GM12872 (cell line): ENCODE measurements at regions not wholly inside any gene's neighbourhood (a gene's known extent, or its start where the extent isn't known, plus 50 kb on each side); places are given as distances from the start of the nearest gene placed in this dataset.

Experiments
- TF ChIP-seq, protein P1 (sequence below): IDR thresholded peaks from 3 replicates; pipeline ENCODE4 v1.5.1; 2011; ENCODE audit warnings: low read depth, mild to moderate bottlenecking, low read length, moderate library complexity; ENCODE audit not compliant: insufficient read depth

DNA sequence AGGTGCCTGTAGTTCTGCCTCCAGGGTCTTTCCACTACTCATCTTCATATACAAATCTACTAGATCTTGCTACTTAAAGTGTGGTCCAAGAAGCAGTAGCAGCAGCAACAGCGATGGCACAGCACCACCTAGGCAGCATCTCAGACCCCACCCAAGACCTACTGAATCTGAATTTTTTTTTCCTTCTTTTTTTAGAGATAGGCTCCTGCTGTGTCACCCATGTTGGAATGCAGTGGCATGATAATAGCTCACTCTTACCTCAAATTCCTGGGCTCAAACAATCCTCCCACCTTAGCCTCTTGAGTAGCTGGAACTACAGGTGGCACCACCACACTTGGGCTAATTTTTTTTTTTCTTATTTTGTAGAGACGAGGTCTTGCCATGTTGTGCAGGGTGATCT is 346.7 kb upstream of the TGFBR2 start:
- TF ChIP-seq, protein P1, sequence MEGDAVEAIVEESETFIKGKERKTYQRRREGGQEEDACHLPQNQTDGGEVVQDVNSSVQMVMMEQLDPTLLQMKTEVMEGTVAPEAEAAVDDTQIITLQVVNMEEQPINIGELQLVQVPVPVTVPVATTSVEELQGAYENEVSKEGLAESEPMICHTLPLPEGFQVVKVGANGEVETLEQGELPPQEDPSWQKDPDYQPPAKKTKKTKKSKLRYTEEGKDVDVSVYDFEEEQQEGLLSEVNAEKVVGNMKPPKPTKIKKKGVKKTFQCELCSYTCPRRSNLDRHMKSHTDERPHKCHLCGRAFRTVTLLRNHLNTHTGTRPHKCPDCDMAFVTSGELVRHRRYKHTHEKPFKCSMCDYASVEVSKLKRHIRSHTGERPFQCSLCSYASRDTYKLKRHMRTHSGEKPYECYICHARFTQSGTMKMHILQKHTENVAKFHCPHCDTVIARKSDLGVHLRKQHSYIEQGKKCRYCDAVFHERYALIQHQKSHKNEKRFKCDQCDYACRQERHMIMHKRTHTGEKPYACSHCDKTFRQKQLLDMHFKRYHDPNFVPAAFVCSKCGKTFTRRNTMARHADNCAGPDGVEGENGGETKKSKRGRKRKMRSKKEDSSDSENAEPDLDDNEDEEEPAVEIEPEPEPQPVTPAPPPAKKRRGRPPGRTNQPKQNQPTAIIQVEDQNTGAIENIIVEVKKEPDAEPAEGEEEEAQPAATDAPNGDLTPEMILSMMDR: no peak

DNA sequence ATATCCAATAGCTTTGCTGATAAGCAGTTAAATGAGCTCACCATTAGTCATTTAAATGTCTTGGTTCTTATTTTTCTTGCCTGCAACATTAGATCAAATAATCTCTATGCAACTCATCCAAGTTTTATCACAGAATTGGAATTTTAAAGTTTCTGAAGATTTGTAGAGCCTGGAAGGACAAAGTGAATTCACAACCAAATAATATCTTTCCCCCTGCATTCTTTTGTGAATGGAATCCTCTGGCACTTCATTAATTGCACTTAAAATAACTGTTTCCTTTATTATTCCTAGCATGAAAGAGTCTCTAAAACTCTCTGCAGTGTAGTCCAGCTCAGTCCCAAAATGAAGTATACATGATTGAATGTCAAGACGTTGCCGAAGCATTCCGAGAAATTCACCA is 345.6 kb upstream of the TGFBR2 start:
- TF ChIP-seq, protein P1: no peak

DNA sequence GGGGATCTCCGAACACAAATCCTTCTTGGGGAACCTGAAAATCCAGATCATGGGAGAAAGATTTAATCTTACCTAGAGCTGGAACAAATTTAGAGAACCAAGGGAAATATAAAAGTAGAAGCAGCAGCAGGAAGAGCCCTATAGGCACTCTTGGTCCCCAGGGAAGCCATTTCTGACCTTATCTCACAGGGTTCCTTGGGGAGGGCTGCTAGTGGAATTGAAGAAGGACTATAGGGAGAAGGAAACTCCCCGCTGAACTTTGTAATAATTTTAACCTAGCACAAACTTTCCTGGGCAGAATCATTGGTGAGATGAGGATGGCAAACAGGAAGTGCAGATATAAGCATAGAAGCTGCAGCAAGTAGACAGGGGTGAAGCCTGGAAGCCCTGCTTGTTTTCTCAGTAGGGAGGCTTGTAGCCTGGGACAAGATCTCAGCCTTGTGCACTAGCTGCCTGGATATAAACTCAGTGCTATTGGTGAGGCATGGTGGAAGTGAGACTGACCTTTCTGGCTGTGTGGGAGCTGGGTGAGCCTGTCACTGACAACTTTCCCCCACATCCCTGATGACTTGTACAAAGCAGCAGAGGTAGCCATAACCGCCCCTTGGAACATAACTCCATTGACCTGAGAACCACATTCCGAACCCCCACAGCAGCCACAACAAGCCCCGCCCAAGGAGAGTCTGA is 343.0 kb upstream of the TGFBR2 start:
- TF ChIP-seq, protein P1: no peak

DNA sequence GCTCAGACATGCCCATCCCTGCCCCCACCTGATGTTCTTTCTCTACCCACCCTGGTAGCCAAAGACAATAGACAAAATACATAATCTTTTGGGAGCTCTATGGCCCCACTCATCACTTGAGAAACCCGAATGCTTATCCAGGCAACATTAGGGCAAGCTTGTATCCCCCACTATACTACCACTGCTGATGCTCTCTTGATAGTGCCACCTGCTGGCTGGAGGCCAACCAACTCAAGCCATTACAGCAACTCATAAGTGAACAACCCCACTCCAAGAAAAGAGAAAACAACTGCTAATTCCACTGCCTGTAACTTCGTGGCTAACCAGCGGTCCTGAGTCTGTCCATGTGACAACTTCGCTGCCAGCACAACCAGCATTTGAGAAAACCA is 342.5 kb upstream of the TGFBR2 start:
- TF ChIP-seq, protein P1: peak; percentile 19; the same call in 1 of the 3 replicates

DNA sequence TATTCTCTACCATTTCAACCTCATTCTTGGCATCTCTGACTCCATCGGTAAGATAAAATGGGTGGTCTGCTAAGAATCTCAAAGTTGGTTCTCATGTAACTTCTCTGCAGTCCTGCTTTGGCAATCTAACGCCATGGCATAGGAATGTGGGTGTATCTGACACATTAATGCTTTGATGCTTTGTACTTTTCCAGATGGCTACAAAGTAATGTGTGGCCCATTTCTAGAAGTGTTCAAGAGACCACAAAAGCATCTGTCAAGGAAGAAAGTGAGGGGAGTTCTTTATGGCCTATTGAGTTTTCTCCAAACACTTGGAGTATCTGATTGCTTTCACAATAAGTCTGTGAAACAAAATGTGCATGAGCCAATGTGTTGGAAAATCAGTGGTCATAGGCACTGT is 339.9 kb upstream of the TGFBR2 start:
- TF ChIP-seq, protein P1: no peak

DNA sequence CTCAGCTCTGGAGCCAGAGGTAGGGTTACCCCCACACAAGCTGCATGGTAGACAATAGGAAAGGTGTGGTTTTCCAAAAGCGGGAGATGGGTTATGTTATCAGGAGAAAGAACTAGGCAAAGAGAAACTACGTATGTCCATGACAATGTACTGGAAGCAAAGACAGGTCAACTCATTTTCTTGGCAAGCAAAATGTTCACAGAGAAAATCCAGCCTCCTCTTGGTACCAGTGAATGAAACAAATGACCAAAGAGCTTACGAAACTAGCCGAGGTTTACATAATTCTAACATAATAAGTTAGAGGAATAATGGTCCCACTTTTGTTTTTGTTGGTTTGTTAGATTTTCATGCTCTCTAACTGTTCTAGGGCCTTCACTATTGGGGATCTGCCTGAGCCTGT is 338.1 kb upstream of the TGFBR2 start:
- TF ChIP-seq, protein P1: no peak

DNA sequence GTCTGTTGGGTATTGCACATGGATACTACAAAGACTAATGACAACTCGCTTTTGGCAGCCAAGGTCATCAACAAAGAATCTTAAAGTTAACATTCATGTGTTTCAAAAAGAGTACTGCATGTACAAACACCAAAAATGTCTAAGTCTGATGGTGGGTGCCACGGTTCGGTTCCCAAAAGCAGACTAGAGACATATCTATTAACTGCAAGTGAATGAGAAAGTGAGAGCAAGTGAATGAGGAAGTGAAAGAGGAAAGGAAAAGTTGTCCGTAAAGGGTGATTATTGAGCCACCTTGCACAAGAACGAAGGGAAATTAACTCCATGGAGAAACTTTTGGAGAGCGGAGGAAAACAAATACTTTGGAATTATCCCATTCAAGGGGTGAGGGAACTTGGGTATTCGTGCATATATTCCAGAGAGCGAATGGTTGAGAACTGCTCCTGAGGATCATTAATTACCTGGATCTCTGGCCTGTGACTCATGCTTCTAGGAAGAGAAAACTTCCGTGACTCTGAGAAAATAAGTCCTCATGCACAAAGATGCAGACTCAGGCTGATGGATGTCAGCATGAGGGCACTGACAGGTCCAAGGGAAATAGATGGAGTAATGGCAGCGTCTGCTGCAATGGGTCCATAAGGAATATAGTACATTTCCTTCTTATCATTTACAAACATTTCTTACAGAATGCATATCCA is 336.5 kb upstream of the TGFBR2 start:
- TF ChIP-seq, protein P1: no peak
